ENCODE measurements at regions not wholly inside any gene's neighbourhood (a gene's known extent, or its start where the extent isn't known, plus 50 kb on each side); places are given as distances from the start of the nearest gene placed in this dataset.
"Not testable (repeated sequence)": the region's sequence is repeated elsewhere in the genome, so short reads cannot be mapped to it uniquely, and the experiment has no call there.

DNA sequence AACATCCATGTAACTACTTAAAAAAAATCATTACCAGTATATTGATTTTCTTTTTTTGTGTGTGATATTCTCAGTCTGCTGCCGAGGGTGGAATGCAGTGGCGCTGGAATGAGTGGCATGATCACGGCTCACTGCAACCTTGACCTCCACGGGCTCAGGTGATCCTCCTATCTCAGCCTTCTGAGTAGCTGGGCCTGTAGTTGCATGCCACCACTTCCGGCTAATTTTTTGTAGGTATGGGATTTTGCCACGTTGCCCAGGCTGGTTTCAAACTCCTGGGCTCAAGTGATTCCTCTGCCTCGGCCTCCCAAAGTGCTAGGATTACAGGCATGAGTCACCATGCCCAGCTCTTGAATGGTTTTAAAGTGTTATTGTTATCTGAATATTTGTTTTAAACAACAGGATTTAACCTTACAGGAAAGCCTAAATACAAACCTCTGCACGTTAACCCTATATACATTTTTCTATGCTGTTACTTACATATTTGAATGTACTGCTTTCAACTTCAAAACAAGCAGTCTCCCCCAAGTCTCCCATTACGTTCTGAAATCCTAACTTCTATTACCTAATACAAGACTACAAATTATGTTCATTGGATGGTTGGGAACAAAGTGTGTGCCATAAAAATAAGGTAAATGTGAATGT is 61.7 kb downstream of the KPNA2 start:
- no peak for DNase-seq (ENCODE audit: low read depth in 2 of 2)

DNA sequence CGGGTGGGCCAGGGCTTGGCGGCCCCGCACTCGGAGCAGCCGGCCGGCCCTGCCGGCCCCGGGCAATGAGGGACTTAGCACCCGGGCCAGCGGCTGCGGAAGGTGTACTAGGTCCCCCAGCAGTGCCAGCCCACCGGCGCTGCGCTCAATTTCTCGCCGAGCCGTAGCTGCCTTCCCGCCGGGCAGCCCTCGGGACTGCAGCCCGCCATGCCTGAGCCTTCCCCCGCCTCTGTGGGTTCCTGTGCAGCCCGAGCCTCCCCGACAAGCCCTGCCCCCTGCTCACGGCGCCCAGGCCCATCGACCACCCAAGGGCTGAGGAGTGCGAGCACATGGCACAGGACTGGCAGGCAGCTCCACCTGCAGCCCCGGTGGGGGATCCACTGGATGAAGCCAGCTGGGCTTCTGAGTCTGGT is 63.8 kb downstream of the KPNA2 start:
- not testable (repeated sequence) for DNase-seq (ENCODE audit: low read depth in 2 of 2)

DNA sequence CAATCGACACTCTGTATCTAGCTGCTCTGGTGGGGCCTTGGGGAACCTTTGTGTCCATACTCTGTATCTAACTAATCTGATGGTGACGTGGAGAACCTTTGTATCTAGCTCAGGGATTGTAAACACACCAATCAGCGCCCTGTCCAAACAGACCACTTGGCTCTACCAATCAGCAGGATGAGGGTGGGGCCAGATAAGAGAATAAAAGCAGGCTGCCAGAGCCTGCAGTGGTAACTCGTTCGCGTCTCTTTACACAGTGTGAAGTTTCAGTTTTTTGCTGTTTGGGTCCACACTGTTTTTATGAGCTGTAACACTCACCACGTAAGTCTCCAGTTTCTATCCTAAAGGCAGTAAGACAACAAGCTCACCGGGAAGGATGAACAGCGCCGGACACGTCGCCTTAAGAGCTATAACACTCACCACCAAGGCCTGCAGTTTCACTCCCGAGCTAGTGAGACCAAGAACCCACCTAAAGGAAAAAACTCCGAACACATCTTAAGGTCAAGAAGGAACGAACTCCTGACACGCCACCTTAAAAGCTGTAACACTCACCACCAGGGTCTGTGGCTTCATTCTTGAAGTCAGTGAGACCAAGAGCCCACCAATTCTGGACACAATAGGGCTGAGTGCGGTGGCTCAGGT is 64.6 kb downstream of the KPNA2 start:
- no peak for DNase-seq (ENCODE audit: low read depth in 2 of 2)

DNA sequence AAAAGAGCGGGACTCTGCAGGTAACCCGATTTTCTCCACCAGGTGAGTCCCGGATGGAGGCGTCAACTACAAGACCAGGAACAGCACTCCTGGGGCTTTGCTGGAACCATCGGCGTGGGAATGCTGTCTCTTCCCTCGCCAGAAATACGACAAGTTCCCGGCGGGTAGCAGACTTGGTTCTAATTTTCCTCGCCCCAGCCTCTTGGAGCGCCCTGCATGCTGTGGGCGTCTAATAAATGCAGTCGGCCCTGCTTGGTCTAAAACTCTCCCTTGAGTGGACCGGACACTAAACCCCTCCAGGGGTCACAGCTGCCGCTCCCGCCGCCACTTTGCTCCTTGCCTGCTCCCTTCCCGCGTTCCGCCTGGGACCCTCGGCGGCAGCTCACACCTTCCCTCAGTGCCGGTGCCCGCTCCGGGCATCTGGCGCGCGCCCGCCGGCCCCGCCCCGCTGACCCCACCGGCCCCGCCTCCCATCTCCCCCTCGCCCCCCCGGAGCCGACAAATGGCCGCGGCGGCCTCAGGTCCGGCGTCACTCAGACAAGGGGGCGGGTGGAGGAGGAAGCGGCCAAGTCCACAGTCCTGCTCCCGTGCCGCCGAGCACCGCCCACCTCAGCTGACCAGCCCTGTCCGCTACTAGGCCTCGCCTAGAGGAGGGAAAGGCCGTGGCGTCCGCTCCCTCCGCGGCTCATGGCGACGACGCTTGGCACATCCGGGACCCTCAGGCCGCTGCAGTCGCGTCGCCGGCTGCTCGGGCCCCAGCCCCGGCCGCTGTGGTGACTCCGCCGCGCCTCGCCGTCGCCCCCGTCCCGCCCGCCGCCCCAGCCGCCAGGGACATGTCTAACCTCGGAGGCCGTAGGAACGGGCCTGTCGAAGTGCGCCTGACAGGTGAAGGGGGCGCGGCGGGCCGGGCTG is 65.8 kb downstream of the KPNA2 start:
- DNase-seq (ENCODE audit: low read depth in 2 of 2): peak in 1 of 2 donors; percentile 63

DNA sequence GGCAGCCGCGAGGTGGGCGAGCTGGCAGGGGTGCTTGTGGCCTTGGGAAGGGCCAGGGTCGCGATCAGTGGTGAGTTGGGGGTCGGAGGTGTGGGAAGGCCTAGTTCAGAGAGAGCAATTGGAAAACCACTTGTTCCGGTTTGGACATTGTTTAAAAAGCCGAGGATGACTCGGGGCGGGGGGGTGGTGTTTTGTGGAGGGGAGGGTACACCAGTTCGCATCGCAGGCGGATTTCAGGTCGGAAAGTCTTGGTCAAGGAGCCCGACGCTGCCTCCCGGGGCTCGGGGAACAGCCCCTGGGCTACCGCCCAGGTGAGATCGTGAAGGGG is 66.4 kb downstream of the KPNA2 start:
- DNase-seq (ENCODE audit: low read depth in 2 of 2): no peak

DNA sequence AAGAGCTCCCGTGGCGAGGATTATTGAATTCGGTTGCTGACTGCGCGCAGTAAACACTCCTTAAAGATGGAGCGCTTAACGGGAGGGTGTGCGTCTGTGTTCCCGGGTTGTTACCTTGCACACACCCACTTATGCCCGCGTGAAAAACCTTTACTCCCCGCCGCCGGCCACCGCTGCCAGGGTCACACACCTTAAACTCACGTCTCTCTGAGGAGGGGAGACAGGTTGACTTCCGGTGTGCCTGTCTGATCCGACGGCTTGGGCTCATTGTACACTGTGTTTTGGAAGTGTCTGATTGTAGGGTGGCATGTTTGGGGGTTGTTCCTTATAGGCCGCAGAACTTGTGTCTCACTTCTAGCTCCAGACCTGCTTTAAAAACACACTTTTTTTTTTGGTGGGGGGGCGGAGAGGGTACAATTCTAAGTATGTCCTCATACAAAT is 66.8 kb downstream of the KPNA2 start:
- DNase-seq (ENCODE audit: low read depth in 2 of 2): peak in 1 of 2 donors; percentile 16

DNA sequence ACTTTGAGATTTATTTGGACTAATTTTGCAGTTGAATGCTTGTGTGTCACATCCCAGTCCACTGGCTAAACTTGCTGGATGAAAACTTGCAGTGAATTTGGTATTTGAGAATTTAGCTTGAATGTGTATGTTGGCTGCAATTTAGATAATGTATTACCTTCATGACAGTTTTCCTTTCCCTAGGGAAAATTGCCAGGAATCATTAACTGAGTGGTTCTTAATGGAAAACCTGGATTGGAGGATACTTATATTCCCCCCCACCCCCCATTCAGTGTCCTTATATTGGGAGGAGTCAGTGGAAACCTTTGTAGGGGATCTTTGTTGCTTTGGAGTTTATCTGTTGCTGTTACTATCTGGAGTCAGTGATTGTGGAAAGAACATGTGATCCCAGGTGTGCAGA is 67.6 kb downstream of the KPNA2 start:
- DNase-seq (ENCODE audit: low read depth in 2 of 2): no peak

DNA sequence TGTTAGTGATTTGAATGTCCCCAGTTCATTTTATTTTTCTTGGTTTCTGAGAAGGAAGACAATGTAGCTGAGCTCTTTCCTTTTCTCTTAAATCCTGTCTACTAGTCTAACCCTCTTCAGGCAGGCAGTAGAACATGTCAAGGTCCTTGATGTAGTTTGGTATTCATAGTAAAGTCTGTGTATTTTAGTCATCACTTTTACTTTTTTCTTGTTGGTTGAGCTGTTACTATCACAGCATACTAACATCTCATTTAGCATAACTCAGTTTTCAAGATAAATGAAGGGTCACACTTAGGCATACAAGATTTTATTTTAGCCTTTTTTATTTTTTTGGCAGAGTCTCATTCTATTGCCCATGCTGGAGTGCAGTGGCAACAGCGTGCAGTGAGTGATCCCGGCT is 70.5 kb downstream of the KPNA2 start:
- no peak for DNase-seq (ENCODE audit: low read depth in 2 of 2)

DNA sequence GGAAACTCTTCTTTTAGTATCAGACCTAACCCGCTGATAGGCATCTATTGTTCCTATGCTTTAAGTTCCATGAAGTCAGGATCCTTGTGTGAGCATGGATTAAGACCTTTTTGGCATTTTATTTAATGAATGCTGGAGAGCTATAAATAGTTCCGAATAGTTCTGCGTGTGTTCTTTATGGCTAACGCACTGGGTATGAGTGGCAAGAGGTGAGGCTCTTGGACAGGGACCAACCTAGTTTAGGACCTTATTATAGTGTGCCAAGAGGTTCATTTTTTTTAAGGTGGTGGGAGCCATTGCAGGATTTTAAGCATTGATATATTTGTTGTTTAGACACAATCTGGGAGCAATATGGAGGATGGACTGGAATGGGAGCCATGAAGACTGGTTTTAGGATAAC is 71.8 kb downstream of the KPNA2 start:
- DNase-seq (ENCODE audit: low read depth in 2 of 2): no peak

DNA sequence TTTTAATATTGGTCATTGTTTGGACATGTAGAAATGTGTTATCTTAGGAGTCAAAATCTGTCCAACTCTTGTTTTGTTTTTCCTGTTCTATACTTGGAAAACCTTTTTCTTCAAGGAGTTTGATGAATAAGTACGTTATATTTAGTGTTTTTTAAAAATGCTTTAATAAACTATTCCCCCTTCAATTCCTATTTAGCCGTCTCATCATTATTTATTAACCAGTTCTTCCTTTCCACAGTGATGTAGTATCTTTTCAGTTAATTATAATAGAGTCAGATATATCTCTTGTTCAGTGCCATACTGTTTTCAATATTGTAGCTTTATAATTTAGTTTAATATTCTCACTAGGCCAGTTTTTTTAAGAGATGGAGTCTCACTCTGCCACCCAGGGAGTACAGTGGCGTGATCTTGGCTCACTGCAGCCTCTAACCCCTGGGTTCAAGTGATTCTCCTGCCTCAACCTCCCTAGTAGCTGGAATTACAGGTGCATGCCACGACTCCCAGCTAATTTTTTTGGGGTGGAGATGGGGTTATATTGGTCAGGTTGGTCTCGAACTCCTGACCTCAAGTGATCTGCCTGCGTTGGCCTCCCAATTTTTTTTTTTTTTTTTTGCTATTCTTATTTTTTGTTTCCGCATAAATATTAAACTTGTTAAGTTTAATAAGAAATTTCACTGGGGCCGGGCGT is 72.9 kb downstream of the KPNA2 start:
- no peak for DNase-seq (ENCODE audit: low read depth in 2 of 2)

DNA sequence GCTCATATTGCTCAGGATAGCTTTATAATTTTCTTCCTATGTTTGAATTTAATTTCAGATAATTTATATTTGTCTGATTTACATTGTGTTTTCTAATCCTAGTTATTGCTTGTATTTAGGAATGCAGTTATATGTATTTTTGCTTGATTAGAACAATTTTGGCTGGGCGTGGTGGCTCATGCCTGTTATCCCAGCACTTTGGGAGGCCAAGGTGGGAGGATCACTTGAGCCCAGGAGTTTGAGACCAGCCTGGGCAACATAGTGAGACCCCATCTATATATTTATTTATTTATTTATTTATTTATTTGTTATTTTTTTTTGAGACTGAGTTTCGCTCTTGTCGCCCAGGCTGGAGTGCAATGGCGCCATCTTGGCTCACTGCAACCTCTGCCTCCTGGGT is 73.9 kb downstream of the KPNA2 start:
- not testable (repeated sequence) for DNase-seq (ENCODE audit: low read depth in 2 of 2)

DNA sequence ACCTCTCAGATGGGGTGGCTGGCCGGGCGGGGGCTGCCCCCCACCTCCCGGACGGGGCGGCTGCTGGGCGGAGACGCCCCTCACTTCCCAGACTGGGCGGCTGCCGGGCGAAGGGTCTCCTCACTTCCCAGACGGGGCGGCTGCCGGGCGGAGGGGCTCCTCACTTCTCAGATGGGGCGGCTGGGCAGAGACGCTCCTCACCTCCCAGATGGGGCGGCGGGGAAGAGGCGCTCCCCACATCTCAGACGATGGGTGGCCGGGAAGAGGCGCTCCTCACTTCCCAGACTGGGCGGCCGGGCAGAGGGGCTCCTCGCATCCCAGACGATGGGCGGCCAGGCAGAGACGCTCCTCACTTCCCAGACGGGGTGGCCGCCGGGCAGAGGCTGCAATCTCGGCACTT is 80.7 kb downstream of the KPNA2 start:
- not testable (repeated sequence) for DNase-seq (ENCODE audit: low read depth in 2 of 2)

DNA sequence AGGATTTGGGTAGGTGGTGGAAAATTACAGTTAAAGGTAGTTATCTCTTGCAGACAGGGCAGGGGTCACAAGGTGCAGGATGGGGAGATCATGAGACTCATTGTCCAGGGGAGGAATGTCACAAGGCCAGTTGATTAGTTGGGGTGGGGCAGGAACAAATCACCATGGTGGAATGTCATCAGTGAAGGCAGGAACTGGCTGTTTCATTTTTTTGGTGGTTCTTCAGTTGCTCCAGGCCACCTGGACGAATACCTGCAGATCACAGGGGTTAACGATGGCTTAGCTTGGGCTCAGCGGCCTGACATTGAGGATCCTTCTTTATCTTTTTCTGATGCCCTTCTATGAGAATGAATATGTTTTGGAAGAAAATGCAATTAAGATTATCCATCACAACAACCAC is 87.1 kb downstream of the KPNA2 start:
- no peak for DNase-seq (ENCODE audit: low read depth in 2 of 2)

DNA sequence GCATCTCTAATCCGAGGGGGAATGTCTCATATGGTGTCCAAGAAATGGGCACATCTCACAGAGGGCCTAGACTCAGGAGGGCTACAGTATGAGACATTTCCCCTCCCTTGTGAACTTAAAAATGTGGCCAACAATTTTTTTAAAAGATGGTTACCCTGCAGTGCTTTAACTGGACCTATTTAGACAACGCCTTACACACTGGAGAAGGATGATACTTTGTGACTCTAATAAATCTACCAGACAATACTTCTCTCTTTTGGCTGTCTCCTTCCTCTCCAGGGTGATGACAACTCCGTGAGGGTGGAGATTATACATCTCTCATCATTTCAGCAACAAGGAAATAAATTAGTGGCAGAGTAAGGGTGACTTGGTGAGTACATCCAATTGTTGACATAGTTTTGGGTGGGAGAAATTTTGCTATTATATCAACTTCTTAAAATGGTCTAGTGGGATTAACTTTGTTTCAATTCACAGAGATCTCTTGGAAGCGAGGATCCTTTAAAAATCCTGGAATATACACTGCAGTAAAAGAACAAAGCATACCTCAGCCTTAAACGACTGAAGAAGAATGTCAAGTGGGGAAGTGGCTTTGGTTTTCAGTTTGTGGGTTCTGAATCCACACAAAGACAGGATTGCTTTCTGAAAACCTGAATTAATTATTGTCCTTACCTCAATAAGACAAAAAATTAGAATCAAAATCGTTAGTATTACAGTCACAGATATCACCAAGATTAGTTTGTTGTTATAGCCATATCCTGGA is 89.8 kb downstream of the KPNA2 start:
- DNase-seq (ENCODE audit: low read depth in 2 of 2): no peak

DNA sequence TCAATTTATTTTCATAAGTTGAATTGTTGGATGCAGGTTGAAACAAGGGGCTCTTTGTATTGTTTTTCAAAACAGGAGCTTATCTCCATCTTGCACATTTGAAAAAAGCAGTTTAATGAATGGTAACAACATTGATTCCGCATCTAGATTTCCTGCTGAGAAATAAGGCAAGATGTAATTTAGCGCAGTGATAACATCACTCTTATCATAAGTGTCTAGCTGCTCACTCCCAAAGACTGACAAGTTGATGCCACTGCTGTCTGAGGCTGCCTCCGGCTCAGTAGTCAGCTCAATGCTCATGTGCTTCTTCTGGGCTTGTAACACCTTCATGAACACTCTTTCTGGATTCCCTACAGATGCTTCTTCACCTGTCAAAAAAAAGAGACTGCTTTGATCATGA is 92.4 kb downstream of the KPNA2 start:
- DNase-seq (ENCODE audit: low read depth in 2 of 2): no peak

DNA sequence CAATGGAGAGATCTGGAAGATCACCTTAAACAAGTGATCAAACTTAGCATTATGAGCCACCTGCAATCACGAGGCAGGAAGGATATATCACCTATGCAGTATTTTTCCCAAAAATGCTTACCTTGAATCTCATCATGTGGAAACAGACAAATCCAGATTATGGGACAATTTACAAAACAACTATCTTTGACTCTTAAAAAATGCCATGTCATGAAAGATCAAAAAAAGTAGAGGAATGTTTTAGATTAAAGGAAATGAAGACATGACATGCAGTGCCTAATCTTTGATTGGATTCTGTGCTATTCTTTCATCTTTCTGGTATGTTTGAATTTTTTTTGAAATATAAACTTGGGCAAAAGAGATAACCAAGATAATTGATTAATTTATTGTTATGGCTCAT is 95.9 kb downstream of the KPNA2 start:
- no peak for DNase-seq (ENCODE audit: low read depth in 2 of 2)

DNA sequence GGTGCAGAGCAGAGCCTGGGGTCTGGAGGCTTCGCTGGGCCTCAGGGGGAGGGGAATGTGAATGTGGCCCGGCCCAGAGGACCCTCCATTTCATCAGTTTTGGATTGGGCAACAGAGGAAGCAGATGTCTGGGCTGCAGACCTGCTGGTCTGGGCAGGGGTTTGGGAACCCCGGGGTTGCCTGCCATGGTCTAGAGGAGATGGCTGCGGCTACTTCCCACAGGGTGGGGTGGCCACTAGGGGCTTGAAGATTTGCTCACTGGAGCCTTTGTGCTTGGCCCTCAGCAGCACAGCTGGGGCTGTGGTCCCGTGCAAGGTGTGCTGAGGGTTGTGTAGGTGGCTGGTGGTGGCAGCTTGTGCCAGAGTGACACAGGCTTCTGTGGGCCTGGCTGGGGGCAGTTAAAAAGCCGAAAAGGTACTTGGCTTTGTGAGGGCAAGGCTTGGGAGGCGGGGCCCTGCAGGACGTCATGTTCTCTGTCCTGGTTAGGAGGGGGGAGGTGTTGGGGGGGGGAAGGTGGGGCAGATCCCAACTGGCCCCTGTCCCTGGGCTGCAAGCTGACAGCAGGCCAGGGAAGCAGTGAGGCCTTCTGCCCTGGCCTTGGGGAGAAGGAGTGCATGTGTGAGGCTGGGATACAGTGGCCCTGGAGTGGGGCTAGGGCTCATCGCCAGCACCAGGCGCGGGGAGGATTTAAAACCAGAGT is 98.0 kb downstream of the KPNA2 start:
- no peak for DNase-seq (ENCODE audit: low read depth in 2 of 2)

DNA sequence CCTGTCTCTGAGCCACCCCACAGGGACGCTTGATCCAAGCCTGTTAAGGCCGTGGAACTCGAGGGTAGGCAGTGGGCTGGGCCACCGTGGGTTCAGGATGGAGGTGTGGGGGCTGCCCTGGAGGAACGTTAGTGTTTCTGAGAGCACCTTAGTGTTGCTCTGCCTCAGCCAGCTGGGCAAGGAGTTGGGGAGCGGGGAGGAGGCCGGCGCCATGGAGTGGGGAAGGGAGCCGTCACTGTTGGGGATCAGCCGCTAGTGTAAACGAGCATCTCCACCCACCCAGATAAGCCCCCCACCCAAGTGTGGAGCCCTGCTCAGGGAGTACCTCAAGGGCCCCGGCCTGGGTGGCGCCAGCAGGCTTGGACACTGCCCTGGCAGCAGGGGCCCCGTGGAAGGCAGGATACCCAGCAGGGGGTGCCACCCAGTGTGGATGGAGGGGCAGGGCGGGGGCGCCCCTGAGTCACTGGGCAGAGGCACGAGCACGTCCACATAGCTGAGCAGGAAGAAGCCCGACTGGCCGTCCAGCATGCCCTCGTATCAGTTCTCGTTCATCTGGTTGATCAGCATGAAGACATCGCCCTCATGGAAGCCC is 98.6 kb downstream of the KPNA2 start:
- no peak for DNase-seq (ENCODE audit: low read depth in 2 of 2)

DNA sequence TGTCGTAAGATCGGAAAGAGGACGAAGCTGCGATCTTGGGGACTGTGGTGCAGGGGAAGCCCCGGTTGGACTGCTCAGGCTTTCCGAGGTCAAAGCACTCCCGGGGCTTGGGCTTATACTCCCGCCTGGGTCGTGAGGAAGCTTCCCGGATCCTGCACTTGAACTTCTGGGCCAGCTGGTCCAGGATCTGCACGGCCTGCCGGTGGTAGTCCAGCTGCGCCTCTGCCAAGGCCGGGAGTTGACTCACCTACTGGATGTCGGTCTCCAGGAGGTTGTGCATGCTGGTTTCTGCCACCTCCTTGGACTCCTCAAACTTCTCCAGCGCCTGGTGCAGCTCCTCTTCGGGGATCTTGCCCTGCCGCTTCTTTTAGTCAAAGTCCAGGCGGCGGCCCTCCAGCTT is 99.2 kb downstream of the KPNA2 start:
- no peak for DNase-seq (ENCODE audit: low read depth in 2 of 2)

DNA sequence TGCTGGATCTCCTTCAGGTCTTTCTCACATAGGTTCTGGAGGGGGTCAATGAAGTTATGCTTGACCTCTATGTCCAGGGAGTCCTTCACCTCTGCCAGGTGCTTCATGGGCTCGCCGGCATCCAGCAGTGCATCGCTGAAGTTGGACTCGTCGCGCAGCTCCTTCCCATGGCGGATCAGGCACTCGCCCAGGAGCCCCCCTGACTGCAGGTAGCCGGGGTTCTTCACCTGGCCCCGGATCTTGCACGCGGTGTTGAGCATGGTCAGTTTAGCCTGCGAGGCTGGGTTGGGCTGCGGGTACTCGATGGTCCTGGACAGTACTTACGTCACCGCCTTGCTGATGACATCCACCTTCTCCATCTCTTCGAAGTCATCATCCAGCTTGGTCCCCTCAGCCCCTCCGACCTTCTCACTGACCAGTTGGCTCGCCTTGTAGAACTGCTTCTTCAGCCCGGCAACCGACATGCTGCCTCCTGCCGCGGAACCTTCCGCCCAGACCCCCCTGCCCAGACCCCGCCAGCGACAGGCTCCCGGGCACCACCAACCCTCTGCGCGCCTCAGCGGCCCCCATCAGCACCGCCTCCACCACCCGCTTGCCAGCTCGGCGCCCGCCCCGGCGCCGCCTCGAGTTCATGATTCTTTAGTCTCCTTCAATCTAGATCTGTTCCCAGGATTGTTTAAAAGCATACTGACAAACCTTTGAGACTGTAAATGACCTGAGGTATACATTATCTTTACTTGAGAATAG is 99.8 kb downstream of the KPNA2 start:
- no peak for DNase-seq (ENCODE audit: low read depth in 2 of 2)
